Epithelial cell of esophagus (primary cell): ENCODE measurements at regions not wholly inside any gene's neighbourhood (a gene's known extent, or its start where the extent isn't known, plus 50 kb on each side); places are given as distances from the start of the nearest gene placed in this dataset.

Experiments
- DNase-seq: peaks from one replicate; pipeline ENCODE4 v3.0.0; 2010; ENCODE audit warnings: low read depth
- H3K4me3 ChIP-seq: 2 replicates; pipeline ENCODE4 v1.5.1; 2011; ENCODE audit warnings: mild to moderate bottlenecking, low read length, control low read depth
- TF ChIP-seq, protein P1 (sequence below): IDR thresholded peaks from 2 replicates; pipeline ENCODE4 v1.5.1; 2011; ENCODE audit warnings: low read depth, mild to moderate bottlenecking, low read length, control low read depth, inconsistent platforms; ENCODE audit not compliant: insufficient read depth; ENCODE audit errors: missing control alignments

- H3K4me3 ChIP-seq = no peak overlapping the region
- DNase-seq = no peak
- TF ChIP-seq, protein P1, sequence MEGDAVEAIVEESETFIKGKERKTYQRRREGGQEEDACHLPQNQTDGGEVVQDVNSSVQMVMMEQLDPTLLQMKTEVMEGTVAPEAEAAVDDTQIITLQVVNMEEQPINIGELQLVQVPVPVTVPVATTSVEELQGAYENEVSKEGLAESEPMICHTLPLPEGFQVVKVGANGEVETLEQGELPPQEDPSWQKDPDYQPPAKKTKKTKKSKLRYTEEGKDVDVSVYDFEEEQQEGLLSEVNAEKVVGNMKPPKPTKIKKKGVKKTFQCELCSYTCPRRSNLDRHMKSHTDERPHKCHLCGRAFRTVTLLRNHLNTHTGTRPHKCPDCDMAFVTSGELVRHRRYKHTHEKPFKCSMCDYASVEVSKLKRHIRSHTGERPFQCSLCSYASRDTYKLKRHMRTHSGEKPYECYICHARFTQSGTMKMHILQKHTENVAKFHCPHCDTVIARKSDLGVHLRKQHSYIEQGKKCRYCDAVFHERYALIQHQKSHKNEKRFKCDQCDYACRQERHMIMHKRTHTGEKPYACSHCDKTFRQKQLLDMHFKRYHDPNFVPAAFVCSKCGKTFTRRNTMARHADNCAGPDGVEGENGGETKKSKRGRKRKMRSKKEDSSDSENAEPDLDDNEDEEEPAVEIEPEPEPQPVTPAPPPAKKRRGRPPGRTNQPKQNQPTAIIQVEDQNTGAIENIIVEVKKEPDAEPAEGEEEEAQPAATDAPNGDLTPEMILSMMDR = no peak
Observed at GRCh38 chr5:23579566-23579965, 72.2 kb downstream of the PRDM9 start.

GRCh38 chr5:23583081-23583480 lies 75.7 kb downstream of the PRDM9 start:
- TF ChIP-seq, protein P1 = no peak
- no peak overlapping the region for H3K4me3 ChIP-seq

GRCh38 chr5:23588841-23589326 lies 81.5 kb downstream of the PRDM9 start:
- DNase-seq = no peak
- H3K4me3 ChIP-seq = no peak overlapping the region
- TF ChIP-seq, protein P1 = no peak

More at GRCh38 chr5:23583081-23583480, 75.7 kb downstream of the PRDM9 start:
- no peak for DNase-seq

DNA sequence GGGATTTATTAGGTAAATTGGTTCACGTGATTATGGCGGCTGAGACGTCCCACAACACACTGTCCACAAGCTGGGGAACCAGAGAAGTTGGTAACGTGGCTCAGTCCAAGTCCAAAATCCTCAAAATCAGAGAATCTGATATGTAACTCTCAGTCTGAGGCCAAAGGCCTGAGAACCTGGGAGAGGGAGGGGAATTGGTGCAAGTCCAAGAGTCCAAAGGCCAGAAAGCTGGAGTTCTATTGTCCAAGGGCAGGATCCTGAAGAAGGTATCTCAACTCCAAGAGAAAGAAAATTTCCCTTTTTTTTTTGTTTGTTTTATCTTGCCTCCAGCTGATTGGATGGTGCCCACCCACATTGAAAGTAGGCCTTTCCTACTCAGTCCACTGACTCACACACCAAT lies 83.8 kb downstream of the PRDM9 start:
- TF ChIP-seq, protein P1 = no peak
- DNase-seq = no peak
- no peak overlapping the region for H3K4me3 ChIP-seq

GRCh38 chr5:23606927-23607326 lies 99.5 kb downstream of the PRDM9 start:
- TF ChIP-seq, protein P1 = no peak
- no peak for DNase-seq
- H3K4me3 ChIP-seq = no peak overlapping the region

- TF ChIP-seq, protein P1 = no peak
Observed at GRCh38 chr5:23612701-23613100, 105.3 kb downstream of the PRDM9 start.

DNA sequence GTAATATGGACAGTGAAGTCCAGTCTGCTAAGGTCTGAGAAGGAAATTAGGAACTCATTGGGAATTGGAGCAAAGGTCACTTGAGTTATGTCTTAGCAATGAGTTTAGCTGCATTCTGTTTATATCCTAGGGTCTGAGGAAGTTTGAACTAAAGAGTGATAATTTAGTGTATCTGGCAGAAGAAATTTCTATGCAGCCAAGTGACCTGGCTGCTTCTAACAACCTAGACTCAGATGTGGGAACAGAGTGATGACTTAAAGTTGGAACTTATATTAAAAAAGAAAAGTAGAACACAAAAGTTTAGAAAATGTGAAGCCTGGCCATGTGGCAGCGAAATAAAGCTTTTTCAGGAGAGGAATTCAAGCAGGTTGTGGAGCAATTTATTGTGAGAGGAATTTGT lies 106.2 kb downstream of the PRDM9 start:
- TF ChIP-seq, protein P1 = no peak
- no peak for DNase-seq
- no peak overlapping the region for H3K4me3 ChIP-seq

More at GRCh38 chr5:23612701-23613100, 105.3 kb downstream of the PRDM9 start:
- H3K4me3 ChIP-seq = no peak overlapping the region
- no peak for DNase-seq
